GM12878 (cell line): ENCODE measurements at regions not wholly inside any gene's neighbourhood (a gene's known extent, or its start where the extent isn't known, plus 50 kb on each side); places are given as distances from the start of the nearest gene placed in this dataset.

ENCODE experiments used
- ASH2L ChIP-seq: fragments of 300-600, 200-600 bp; sonication (generic); IDR thresholded peaks from 2 replicates; pipeline ENCODE4 v1.6.1; 2017; ENCODE audit warnings: low read depth, mild to moderate bottlenecking, borderline replicate concordance
- BACH1 ChIP-seq: fragments of 450-650 bp; IDR thresholded peaks from 2 replicates; pipeline ENCODE4 v1.6.1; 2017; ENCODE audit warnings: mild to moderate bottlenecking, borderline replicate concordance
- ESRRA ChIP-seq: IDR thresholded peaks from 2 replicates; pipeline ENCODE4 v1.6.1; 2012; ENCODE audit warnings: mild to moderate bottlenecking, low read length, improper control_type of control experiment
- NFIC ChIP-seq: IDR thresholded peaks from 2 replicates; pipeline ENCODE4 v1.6.1; 2012; ENCODE audit warnings: low read depth, mild to moderate bottlenecking, inconsistent platforms, low read length, moderate library complexity
- POLR2A ChIP-seq: IDR thresholded peaks from 2 replicates; pipeline ENCODE4 v1.6.1; 2011; ENCODE audit warnings: low read depth, mild to moderate bottlenecking, low read length
- SP1 ChIP-seq: IDR thresholded peaks from one replicate; pipeline ENCODE4 v1.6.1; 2011; ENCODE audit warnings: low read depth, low read length
- YY1 ChIP-seq: IDR thresholded peaks from 2 replicates; pipeline ENCODE4 v1.6.1; 2011; ENCODE audit warnings: low read depth, mild to moderate bottlenecking, low read length
- TF ChIP-seq, protein P1 (sequence below): IDR thresholded peaks from 2 replicates; pipeline ENCODE4 v1.6.1; 2011; ENCODE audit warnings: mild to moderate bottlenecking, low read depth, low read length, moderate library complexity; ENCODE audit not compliant: insufficient replicate concordance
- TF ChIP-seq, protein P2 (sequence below), 3 experiments: IDR thresholded peaks in 2 of 3; conservative IDR thresholded peaks in 1 of 3; 2 replicates each; pipeline ENCODE4 v1.5.1; 2011; ENCODE audit warnings: low read depth in 3 of 3, low read length in 3 of 3, mild to moderate bottlenecking in 3 of 3, control low read depth in 2 of 3, moderate library complexity in 2 of 3, inconsistent platforms in 1 of 3, mixed read lengths in 1 of 3; ENCODE audit not compliant: control insufficient read depth in 2 of 3, insufficient read depth in 1 of 3; ENCODE audit errors: extremely low read depth in 1 of 3
- TF ChIP-seq, protein P3 (sequence below): fragments of 150-350 bp; IDR thresholded peaks from 2 replicates; pipeline ENCODE4 v1.6.1; 2016; ENCODE audit warnings: low read depth, low read length
- TF ChIP-seq, protein P4 (sequence below): IDR thresholded peaks from 2 replicates; pipeline ENCODE4 v1.6.1; 2012; ENCODE audit warnings: low read depth, low read length, improper control_type of control experiment

DNA sequence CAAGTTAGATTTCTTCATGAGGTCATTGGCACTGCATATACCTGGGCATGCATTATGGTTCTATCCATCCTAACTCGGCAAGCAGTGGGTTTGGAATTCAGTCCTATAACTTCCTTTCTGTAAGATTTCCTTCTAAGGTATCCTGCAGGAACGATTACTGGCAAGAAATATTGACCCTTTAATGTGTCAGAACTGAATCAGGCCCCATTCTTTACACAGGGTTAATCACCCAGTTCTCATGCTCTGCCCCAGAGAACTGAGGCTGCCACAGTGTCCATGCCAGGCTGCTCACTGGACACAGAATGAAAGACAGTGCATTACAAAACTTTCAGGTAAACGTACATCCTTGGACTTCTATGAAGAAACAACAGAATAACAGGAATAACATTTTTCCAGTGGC is 108.9 kb downstream of the RPL22L1 start:
- TF ChIP-seq, protein P1, sequence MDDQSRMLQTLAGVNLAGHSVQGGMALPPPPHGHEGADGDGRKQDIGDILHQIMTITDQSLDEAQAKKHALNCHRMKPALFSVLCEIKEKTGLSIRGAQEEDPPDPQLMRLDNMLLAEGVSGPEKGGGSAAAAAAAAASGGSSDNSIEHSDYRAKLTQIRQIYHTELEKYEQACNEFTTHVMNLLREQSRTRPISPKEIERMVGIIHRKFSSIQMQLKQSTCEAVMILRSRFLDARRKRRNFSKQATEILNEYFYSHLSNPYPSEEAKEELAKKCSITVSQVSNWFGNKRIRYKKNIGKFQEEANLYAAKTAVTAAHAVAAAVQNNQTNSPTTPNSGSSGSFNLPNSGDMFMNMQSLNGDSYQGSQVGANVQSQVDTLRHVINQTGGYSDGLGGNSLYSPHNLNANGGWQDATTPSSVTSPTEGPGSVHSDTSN = no peak
- TF ChIP-seq POLR2A = no peak
- no peak for TF ChIP-seq NFIC
- TF ChIP-seq, protein P2, sequence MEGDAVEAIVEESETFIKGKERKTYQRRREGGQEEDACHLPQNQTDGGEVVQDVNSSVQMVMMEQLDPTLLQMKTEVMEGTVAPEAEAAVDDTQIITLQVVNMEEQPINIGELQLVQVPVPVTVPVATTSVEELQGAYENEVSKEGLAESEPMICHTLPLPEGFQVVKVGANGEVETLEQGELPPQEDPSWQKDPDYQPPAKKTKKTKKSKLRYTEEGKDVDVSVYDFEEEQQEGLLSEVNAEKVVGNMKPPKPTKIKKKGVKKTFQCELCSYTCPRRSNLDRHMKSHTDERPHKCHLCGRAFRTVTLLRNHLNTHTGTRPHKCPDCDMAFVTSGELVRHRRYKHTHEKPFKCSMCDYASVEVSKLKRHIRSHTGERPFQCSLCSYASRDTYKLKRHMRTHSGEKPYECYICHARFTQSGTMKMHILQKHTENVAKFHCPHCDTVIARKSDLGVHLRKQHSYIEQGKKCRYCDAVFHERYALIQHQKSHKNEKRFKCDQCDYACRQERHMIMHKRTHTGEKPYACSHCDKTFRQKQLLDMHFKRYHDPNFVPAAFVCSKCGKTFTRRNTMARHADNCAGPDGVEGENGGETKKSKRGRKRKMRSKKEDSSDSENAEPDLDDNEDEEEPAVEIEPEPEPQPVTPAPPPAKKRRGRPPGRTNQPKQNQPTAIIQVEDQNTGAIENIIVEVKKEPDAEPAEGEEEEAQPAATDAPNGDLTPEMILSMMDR (IDR thresholded peaks at IDR 0.05 in 2 of 3, conservative IDR thresholded peaks at IDR 0.05 in 1 of 3; ENCODE audit: control insufficient read depth in 2 of 3, extremely low read depth in 1 of 3, insufficient read depth in 1 of 3, low read depth in 3 of 3, low read length in 3 of 3) = no peak
- no peak for TF ChIP-seq SP1
- no peak for TF ChIP-seq YY1
- TF ChIP-seq ASH2L = no peak
- no peak for TF ChIP-seq BACH1
- TF ChIP-seq ESRRA = no peak
- TF ChIP-seq, protein P3, sequence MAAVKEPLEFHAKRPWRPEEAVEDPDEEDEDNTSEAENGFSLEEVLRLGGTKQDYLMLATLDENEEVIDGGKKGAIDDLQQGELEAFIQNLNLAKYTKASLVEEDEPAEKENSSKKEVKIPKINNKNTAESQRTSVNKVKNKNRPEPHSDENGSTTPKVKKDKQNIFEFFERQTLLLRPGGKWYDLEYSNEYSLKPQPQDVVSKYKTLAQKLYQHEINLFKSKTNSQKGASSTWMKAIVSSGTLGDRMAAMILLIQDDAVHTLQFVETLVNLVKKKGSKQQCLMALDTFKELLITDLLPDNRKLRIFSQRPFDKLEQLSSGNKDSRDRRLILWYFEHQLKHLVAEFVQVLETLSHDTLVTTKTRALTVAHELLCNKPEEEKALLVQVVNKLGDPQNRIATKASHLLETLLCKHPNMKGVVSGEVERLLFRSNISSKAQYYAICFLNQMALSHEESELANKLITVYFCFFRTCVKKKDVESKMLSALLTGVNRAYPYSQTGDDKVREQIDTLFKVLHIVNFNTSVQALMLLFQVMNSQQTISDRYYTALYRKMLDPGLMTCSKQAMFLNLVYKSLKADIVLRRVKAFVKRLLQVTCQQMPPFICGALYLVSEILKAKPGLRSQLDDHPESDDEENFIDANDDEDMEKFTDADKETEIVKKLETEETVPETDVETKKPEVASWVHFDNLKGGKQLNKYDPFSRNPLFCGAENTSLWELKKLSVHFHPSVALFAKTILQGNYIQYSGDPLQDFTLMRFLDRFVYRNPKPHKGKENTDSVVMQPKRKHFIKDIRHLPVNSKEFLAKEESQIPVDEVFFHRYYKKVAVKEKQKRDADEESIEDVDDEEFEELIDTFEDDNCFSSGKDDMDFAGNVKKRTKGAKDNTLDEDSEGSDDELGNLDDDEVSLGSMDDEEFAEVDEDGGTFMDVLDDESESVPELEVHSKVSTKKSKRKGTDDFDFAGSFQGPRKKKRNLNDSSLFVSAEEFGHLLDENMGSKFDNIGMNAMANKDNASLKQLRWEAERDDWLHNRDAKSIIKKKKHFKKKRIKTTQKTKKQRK = no peak
- TF ChIP-seq, protein P4, sequence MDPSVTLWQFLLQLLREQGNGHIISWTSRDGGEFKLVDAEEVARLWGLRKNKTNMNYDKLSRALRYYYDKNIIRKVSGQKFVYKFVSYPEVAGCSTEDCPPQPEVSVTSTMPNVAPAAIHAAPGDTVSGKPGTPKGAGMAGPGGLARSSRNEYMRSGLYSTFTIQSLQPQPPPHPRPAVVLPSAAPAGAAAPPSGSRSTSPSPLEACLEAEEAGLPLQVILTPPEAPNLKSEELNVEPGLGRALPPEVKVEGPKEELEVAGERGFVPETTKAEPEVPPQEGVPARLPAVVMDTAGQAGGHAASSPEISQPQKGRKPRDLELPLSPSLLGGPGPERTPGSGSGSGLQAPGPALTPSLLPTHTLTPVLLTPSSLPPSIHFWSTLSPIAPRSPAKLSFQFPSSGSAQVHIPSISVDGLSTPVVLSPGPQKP = no peak
